Activated T-cell treated with anti-CD3 and anti-CD28 coated beads, Interleukin-2, amount 50 U/mL, for 24 hours (primary cell): ENCODE measurements at regions not wholly inside any gene's neighbourhood (a gene's known extent, or its start where the extent isn't known, plus 50 kb on each side); places are given as distances from the start of the nearest gene placed in this dataset.

Experiments used
- DNase-seq: peaks from one replicate; pipeline ENCODE4 v3.0.0-alpha.2; 2020
- H3K27ac Mint-ChIP-seq: 2 replicates; pipeline ENCODE4 v1.8.0; 2020; ENCODE audit warnings: mild to moderate bottlenecking, mixed read lengths
- H3K27me3 Mint-ChIP-seq: 2 replicates; pipeline ENCODE4 v1.8.0; 2020; ENCODE audit warnings: mixed read lengths
- H3K36me3 Mint-ChIP-seq: 2 replicates; pipeline ENCODE4 v1.8.0; 2020; ENCODE audit warnings: low read depth, mixed read lengths
- H3K4me1 Mint-ChIP-seq: 2 replicates; pipeline ENCODE4 v1.8.0; 2020; ENCODE audit warnings: low read depth, mixed read lengths
- H3K4me3 Mint-ChIP-seq: 2 replicates; pipeline ENCODE4 v1.8.0; 2020; ENCODE audit warnings: mild to moderate bottlenecking, moderate library complexity, mixed read lengths
- H3K9me3 Mint-ChIP-seq: 2 replicates; pipeline ENCODE4 v1.8.0; 2020; ENCODE audit warnings: mixed read lengths

DNA sequence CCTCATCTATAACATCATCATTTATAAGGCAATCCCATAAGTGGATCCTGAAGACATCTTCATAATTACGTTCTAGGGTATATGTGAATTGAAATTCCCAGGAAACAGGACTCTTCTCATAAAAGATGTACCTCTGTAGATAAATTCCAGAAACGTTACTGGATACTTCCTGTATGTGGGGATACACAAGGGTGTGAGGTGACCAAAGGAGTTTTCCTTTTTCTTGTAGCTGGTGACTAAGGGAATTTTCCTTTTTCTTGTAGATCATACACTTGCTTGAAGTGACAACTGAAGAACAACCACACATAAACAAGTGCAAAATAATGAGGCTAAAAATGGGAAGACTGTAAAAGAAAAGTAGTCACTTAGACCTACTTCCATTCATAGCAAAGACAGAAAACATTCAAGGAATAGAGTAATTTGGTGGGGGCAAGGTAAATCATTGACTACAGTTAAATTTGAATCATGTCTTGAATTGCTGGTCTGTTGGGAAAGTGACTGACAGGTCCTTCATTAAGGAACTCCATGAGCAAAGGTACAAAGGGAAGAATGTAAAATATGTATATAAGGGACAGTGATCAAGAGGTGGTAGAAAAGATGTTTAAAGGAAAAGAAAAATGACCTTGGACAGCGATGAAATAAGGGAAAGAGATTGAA, 53.2 kb upstream of the UBE2E3 start:
- no peak overlapping the region for H3K27ac Mint-ChIP-seq
- H3K9me3 Mint-ChIP-seq = no peaks in the 10 kb centered on the region
- H3K27me3 Mint-ChIP-seq = peaks cover 11% of the 10 kb centered on the region
- no peaks in the 10 kb centered on the region for H3K36me3 Mint-ChIP-seq
- H3K4me3 Mint-ChIP-seq = no peak overlapping the region
- no peaks in the 10 kb centered on the region for H3K4me1 Mint-ChIP-seq
- no peak for DNase-seq

DNA sequence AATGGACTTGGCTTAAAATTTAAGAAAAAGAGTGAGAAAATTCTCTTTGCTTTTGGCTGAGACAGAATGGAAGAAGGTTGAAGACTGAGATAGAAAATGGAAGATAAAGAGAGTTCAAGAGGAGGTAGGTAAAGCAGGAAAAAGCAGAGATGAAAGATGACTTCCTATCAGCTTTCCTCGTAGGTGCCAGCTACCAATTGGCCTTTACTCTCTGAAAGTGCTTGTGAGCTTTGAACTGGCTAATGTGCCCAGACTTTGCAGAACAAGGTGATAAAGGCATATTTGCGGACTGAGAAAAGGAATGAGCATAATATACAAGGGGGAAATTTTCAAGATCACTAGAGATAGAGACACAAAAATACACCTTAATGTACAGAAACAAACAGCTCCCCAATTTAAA, 54.7 kb upstream of the UBE2E3 start:
- Mint-ChIP-seq H3K4me1 (no peaks in the 10 kb centered on the region), H3K9me3 (no peaks in the 10 kb centered on the region)

DNA sequence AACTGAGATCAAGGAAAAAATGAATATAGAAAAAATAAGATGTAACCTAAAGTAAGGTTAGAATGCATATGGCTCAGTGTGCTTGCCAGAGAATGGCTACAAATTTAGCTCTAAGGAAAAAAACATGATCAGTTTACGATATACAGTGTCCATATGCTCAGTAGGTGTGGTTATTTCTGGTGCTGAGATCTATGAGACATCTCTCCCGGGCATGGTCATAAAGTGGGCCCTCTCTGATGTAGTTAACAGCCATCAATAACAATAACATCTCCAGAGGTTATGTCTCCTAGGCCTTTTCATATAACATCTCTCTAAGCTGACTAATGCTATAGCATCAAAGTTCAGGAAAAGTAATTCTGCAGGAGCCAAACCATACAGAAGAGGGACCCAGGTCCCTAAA, 56.3 kb upstream of the UBE2E3 start:
- H3K27ac Mint-ChIP-seq = no peak overlapping the region
- no peaks in the 10 kb centered on the region for H3K4me1 Mint-ChIP-seq
- DNase-seq = no peak
- H3K27me3 Mint-ChIP-seq = peaks cover 13% of the 10 kb centered on the region
- no peaks in the 10 kb centered on the region for H3K9me3 Mint-ChIP-seq
- no peaks in the 10 kb centered on the region for H3K36me3 Mint-ChIP-seq
- H3K4me3 Mint-ChIP-seq = no peak overlapping the region

More for the DNA sequence above, 54.7 kb upstream of the UBE2E3 start:
- no peak overlapping the region for H3K4me3 Mint-ChIP-seq
- peaks cover 11% of the 10 kb centered on the region for H3K27me3 Mint-ChIP-seq
- no peaks in the 10 kb centered on the region for H3K36me3 Mint-ChIP-seq
- H3K27ac Mint-ChIP-seq = no peak overlapping the region
- no peak for DNase-seq

DNA sequence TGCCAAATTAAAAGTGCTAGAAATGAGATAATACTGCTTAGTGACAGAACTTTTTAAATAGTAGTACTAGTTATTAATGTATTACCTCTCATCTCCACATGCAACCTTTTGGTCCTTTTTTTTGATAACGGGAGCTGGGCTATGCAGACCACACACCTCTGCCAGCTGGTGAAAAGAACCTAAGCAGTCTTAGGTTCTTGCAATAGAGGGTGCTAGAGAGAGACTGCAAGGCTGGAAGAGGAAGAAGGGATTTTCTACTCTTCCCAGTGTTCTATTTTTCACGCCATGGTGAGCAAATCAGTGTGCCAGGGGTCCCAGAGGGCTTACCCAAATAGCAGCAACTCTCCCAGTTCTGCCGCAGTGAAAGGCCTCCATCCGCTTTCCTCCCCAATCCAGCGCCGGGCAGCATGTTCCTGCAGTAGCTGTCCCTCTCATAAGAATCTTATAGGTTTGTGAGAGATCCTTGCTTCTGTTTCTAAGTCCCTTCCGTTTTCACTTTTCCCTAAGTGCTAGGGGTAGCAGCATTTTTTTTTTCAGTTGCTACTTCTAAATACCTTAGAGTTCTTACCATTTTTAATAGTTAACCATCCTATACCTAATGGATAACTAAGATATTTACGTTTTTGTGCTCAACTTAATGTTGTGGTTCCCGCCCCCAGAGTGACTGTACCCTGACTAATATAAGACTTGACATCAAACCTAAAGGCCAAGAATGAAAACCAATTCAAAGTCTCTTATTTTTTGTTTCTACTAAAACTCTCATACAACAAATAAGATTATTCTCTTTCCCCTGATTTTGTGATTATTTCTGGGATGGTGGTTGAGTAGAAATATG, 69.4 kb upstream of the UBE2E3 start:
- no peak for DNase-seq
- peaks cover 11% of the 10 kb centered on the region for H3K27me3 Mint-ChIP-seq
- H3K9me3 Mint-ChIP-seq = no peaks in the 10 kb centered on the region
- no peak overlapping the region for H3K4me3 Mint-ChIP-seq
- H3K4me1 Mint-ChIP-seq = no peaks in the 10 kb centered on the region
- no peaks in the 10 kb centered on the region for H3K36me3 Mint-ChIP-seq
- no peak overlapping the region for H3K27ac Mint-ChIP-seq

DNA sequence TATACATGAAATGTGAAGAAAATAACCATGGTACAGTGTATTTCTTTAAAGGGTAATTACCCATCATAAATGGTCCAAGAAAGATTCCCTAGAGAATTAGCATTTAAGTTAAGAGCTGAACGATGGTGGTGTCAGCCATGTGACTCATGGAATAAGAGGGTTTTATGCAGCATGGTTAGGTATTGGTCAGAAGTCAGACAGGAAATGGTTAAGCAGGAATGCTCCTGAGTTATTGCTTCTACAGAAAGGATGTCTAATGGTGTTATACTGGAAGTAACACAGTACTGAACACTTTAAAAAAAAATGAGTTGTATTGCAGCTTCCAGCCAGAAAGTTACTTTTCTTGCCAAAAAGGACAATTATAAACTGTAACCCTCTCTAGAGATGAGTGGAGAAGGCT, 72.7 kb upstream of the UBE2E3 start:
- Mint-ChIP-seq H3K4me1 (no peaks in the 10 kb centered on the region), H3K36me3 (no peaks in the 10 kb centered on the region), H3K4me3 (no peak overlapping the region), H3K27ac (no peak overlapping the region), H3K9me3 (no peaks in the 10 kb centered on the region), H3K27me3 (peaks cover 16% of the 10 kb centered on the region)
- no peak for DNase-seq

DNA sequence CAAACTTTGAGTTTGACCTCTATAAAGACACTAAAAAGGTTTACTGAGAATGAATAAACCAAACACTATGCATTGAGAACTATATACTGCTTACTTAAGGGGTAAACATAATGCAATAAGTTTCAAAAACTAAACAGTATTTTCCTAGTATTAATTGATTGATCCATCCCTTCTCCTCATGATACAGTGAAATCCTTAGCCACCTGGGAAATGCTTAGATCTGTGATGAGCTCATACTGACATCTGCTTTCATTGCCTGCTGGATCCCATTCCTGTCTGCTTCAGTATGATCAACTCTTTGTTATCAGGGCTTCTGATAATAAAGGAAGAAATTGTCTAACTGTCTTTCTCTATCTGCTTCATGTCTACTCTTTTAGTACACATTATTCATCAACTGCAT, 74.9 kb upstream of the UBE2E3 start:
- Mint-ChIP-seq H3K4me3 (no peak overlapping the region), H3K9me3 (no peaks in the 10 kb centered on the region), H3K4me1 (no peaks in the 10 kb centered on the region), H3K36me3 (no peaks in the 10 kb centered on the region), H3K27ac (no peak overlapping the region), H3K27me3 (peaks cover 16% of the 10 kb centered on the region)
- no peak for DNase-seq

DNA sequence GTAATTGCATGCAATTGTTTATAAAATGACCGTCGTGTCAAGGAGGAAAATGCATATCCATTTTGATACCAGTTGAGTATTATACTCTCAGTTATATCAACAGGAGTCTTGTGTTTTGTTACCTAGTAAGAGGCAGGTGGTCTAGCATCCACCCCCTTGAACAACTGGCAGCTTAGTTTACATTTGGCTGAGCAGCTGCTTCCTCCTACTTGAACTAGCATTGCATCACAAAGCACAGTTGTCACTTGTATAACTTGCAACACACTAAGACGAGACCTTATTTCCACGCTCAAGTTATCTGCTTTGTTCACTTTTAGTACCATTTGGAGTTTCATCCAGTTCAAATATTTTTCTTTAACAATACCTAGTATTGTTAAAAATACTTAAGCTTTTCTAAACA, 75.4 kb upstream of the UBE2E3 start:
- Mint-ChIP-seq H3K27me3 (peaks cover 16% of the 10 kb centered on the region), H3K4me1 (no peaks in the 10 kb centered on the region), H3K27ac (no peak overlapping the region), H3K4me3 (no peak overlapping the region), H3K9me3 (no peaks in the 10 kb centered on the region), H3K36me3 (no peaks in the 10 kb centered on the region)
- DNase-seq = no peak

DNA sequence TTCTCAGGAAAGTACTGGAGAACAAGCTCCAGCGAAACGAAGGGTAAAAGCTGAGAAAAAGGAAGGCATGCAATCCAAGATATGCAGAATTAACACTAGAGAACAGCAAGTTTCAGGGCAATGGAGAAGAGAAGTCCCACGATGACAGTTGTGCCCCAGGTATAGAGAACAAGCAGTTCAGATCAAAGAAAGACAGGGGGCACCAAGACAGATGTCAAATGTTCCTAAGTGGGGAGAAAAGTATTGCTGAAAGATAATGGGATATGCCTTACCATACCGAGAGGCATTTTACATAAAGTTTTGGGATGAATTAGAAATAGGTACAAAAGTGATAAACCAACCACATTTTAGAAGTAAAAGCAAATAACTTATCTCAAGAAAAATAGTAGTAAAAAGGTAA, 79.1 kb upstream of the UBE2E3 start:
- Mint-ChIP-seq H3K27ac (no peak overlapping the region), H3K36me3 (no peaks in the 10 kb centered on the region), H3K9me3 (no peaks in the 10 kb centered on the region), H3K27me3 (peaks cover 28% of the 10 kb centered on the region), H3K4me1 (no peaks in the 10 kb centered on the region), H3K4me3 (no peak overlapping the region)
- no peak for DNase-seq

DNA sequence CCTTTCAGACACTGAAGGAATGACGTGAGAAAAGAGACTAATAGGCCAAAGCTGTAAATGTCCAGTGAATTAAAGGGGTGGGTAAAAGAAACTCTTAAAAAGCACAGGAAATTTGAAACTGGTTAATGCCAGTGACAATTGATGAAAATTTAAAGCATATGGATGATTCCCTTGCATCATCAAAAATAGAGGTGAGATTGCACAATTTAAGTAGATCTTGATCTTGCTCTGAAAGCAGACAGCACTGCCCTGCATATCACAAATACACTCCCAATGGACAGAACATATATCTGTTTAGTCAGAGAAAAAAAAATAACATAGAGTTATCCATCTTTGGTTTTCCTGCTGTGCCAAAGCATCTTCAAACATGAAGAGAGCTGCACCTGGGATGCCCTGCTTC, 86.7 kb upstream of the UBE2E3 start:
- Mint-ChIP-seq H3K36me3 (no peaks in the 10 kb centered on the region), H3K27me3 (peaks cover 15% of the 10 kb centered on the region), H3K9me3 (no peaks in the 10 kb centered on the region), H3K4me1 (no peaks in the 10 kb centered on the region), H3K4me3 (no peak overlapping the region), H3K27ac (no peak overlapping the region)
- no peak for DNase-seq

DNA sequence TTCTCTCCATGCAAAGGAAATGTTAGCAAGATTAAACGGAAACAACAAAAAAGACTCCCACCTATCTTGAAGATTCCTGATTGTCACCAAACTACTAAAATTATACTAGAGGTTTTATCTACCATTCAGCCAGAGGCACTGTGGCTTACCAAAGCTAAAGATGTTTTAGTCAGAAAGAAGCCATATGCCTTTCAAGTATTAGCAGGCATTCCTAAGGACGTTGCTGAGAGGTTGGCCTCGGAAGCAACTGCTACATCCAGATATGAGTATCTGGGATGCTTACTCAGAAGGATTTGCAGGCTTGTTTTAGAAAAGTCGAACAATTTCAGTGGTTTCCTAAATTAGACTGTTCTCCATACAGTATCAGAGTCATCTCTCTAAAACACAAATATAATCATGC, 88.3 kb upstream of the UBE2E3 start:
- DNase-seq = no peak
- no peaks in the 10 kb centered on the region for H3K4me1 Mint-ChIP-seq
- no peaks in the 10 kb centered on the region for H3K9me3 Mint-ChIP-seq
- peaks cover 12% of the 10 kb centered on the region for H3K27me3 Mint-ChIP-seq
- no peak overlapping the region for H3K27ac Mint-ChIP-seq
- no peak overlapping the region for H3K4me3 Mint-ChIP-seq
- no peaks in the 10 kb centered on the region for H3K36me3 Mint-ChIP-seq

DNA sequence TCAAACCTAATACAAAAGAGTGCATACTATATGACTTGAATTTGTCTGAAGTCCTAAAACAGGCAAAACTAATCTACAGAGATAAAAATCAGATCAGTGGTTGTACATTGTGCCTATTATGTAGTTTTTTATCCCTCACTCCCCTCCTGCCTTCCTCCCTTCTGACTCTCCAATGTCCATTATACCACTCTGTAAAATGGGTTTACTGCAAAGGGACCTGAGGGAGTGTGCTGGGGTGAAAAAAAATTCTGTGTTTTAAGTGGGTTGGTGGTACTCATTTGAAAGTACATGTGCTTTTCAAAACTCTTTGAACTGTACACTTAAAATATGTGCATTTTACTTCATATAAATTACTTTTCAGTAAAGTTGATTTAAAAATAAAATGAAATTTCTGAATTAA, 89.0 kb upstream of the UBE2E3 start:
- H3K27me3 Mint-ChIP-seq = peaks cover 5% of the 10 kb centered on the region
- no peaks in the 10 kb centered on the region for H3K36me3 Mint-ChIP-seq

DNA sequence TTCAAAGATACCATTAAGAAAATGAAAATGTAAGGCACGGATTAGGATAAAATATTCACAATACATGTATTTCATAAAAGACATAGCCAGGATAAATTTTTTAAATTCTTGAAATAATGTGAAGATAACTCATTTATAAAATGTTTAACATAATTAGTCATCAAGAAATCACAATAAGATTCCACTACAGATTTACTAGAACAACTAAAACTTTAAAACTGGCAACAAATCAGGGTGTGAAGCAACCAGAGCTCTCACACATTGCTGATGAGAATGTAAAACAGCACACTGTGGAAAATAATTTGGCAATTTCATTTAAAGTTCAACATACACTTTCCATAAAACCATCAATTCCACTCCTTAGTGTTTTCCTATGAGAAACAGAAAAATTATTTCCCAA, 89.6 kb upstream of the UBE2E3 start:
- DNase-seq = no peak
- H3K27ac Mint-ChIP-seq = no peak overlapping the region
- no peaks in the 10 kb centered on the region for H3K36me3 Mint-ChIP-seq
- no peaks in the 10 kb centered on the region for H3K9me3 Mint-ChIP-seq
- no peaks in the 10 kb centered on the region for H3K4me1 Mint-ChIP-seq
- H3K27me3 Mint-ChIP-seq = peaks cover 4% of the 10 kb centered on the region
- H3K4me3 Mint-ChIP-seq = no peak overlapping the region

More for the DNA sequence above, 89.0 kb upstream of the UBE2E3 start:
- no peaks in the 10 kb centered on the region for H3K9me3 Mint-ChIP-seq
- H3K27ac Mint-ChIP-seq = no peak overlapping the region
- H3K4me3 Mint-ChIP-seq = no peak overlapping the region
- no peak for DNase-seq
- H3K4me1 Mint-ChIP-seq = no peaks in the 10 kb centered on the region

DNA sequence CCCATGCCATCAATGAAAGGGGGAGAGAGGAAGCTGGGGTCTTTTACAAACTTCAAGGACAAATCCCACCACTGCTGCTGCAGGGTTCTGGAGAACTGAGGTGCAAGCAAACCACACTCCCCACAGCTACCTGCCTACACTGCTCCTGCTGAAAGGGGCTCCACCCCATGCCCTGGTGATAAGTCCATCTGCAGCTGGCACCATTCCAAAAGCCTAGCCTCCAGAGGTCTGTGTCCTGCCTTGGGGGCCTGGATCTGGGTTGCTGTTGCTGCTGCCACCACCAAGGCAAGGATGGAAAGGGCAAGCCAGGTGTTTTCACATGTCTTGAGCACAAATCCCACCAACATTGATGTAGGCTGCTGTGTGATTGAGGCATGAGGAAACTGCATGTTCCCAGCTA, 97.4 kb upstream of the UBE2E3 start:
- Mint-ChIP-seq H3K27me3 (peaks cover 15% of the 10 kb centered on the region), H3K36me3 (no peaks in the 10 kb centered on the region), H3K4me3 (no peak overlapping the region), H3K9me3 (peaks cover 17% of the 10 kb centered on the region), H3K27ac (no peak overlapping the region), H3K4me1 (no peaks in the 10 kb centered on the region)
- DNase-seq = no peak

DNA sequence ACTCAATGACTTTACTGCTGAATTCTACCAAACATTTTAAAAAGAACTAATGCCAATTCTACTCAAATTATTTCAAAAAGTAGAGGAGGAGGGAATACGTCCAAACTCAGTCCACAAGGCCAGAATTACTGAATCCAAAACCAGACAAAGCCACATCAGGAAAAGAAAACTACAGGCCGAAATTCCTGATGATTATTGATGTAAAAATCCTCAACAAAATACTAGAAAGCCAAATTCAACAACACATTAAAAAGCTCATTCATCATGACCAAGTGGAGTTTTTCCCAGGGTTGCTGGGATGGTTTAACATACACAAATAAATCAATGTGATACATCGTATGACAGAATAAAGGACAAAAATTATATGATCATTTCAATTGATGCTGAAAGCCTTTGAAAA, 103.9 kb upstream of the UBE2E3 start:
- no peak overlapping the region for H3K27ac Mint-ChIP-seq
- no peak for DNase-seq
- H3K4me3 Mint-ChIP-seq = no peak overlapping the region
- H3K9me3 Mint-ChIP-seq = no peaks in the 10 kb centered on the region
- H3K36me3 Mint-ChIP-seq = no peaks in the 10 kb centered on the region
- peaks cover 22% of the 10 kb centered on the region for H3K27me3 Mint-ChIP-seq
- no peaks in the 10 kb centered on the region for H3K4me1 Mint-ChIP-seq

DNA sequence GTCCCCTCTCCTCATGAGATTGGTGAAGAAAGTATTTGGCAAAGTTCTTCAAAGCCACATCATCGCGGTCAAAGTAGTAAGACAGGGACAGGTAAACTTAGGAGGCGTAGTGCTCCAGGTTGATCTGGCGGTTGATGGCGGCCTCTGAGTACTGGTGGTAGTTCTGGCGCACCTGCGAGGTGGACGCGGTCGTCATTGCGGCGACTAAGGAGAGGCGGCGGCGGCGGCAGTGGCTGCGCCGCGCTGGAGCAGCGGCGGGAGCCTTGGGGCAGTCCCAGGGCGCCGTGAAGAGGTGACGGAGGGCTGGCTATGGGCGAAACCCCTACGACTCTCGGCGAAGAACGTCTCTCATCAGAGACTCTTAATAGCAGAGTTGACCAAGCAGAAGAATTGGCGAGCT, 107.2 kb upstream of the UBE2E3 start:
- Mint-ChIP-seq H3K27ac (no peak overlapping the region), H3K9me3 (no peaks in the 10 kb centered on the region), H3K27me3 (peaks cover 30% of the 10 kb centered on the region), H3K4me3 (no peak overlapping the region), H3K4me1 (no peaks in the 10 kb centered on the region), H3K36me3 (no peaks in the 10 kb centered on the region)
- no peak for DNase-seq
